GM23248 (cell line): ENCODE measurements at regions not wholly inside any gene's neighbourhood (a gene's known extent, or its start where the extent isn't known, plus 50 kb on each side); places are given as distances from the start of the nearest gene placed in this dataset.
"Not testable (repeated sequence)": the region's sequence is repeated elsewhere in the genome, so short reads cannot be mapped to it uniquely, and the experiment has no call there.

Experiments
- DNase-seq: peaks from one replicate; pipeline ENCODE4 v3.0.0-alpha.2; 2015
- H2AFZ ChIP-seq: fragments of 200-600 bp; sonication (generic); 2 replicates; pipeline ENCODE4 v1.6.1; 2016; ENCODE audit warnings: antibody characterized with exemption
- H3F3A ChIP-seq: fragments of 200-600 bp; sonication (generic); 2 replicates; pipeline ENCODE4 v1.6.1; 2016; ENCODE audit warnings: mild to moderate bottlenecking, antibody characterized with exemption, mixed run types; ENCODE audit not compliant: insufficient read depth
- H3K27ac ChIP-seq: fragments of 200-600 bp; sonication (generic); 2 replicates; pipeline ENCODE4 v1.5.1; 2016; ENCODE audit warnings: mild to moderate bottlenecking
- H3K27me3 ChIP-seq: fragments of 200-600 bp; sonication (generic); replicated peaks from 2 replicates; pipeline ENCODE4 v1.6.1; 2016; ENCODE audit warnings: mild to moderate bottlenecking; ENCODE audit not compliant: insufficient read depth
- H3K36me3 ChIP-seq: fragments of 200-600 bp; sonication (generic); 2 replicates; pipeline ENCODE4 v1.6.1; 2016; ENCODE audit warnings: low read depth, mild to moderate bottlenecking
- H3K4me1 ChIP-seq: fragments of 200-600 bp; sonication (generic); 2 replicates; pipeline ENCODE4 v1.6.1; 2016; ENCODE audit warnings: mild to moderate bottlenecking; ENCODE audit not compliant: insufficient read depth
- H3K4me2 ChIP-seq: fragments of 200-600 bp; sonication (generic); one replicate; pipeline ENCODE4 v1.6.1; 2016; ENCODE audit warnings: mild to moderate bottlenecking; ENCODE audit not compliant: unreplicated experiment
- H3K4me3 ChIP-seq: fragments of 200-600 bp; sonication (generic); 2 replicates; pipeline ENCODE4 v1.5.1; 2016; ENCODE audit warnings: mild to moderate bottlenecking
- H3K79me2 ChIP-seq: fragments of 200-600 bp; sonication (generic); 2 replicates; pipeline ENCODE4 v1.6.1; 2016; ENCODE audit warnings: mild to moderate bottlenecking; ENCODE audit not compliant: insufficient read depth
- H3K9ac ChIP-seq: fragments of 200-600 bp; sonication (generic); 2 replicates; pipeline ENCODE4 v1.6.1; 2016; ENCODE audit warnings: mild to moderate bottlenecking
- H3K9me2 ChIP-seq: fragments of 200-600 bp; sonication (generic); 2 replicates; pipeline ENCODE4 v1.6.1; 2016; ENCODE audit warnings: mixed run types, mild to moderate bottlenecking, moderate library complexity; ENCODE audit not compliant: insufficient read depth
- H3K9me3 ChIP-seq: fragments of 200-600 bp; sonication (generic); one replicate; pipeline ENCODE4 v1.6.1; 2017; ENCODE audit warnings: low read depth
- H4K20me1 ChIP-seq: fragments of 200-600 bp; sonication (generic); 2 replicates; pipeline ENCODE4 v1.6.0; 2016; ENCODE audit not compliant: insufficient read depth
- EZH2 ChIP-seq: fragments of 200-600 bp; sonication (generic); IDR thresholded peaks from 2 replicates; pipeline ENCODE4 v1.6.1; 2018; ENCODE audit warnings: antibody characterized with exemption, mild to moderate bottlenecking; ENCODE audit not compliant: insufficient read depth, poor library complexity, severe bottlenecking
- EZH2phosphoT487 ChIP-seq: fragments of 200-600 bp; sonication (generic); IDR thresholded peaks from 2 replicates; pipeline ENCODE4 v1.6.1; 2018; ENCODE audit warnings: antibody characterized with exemption, moderate library complexity, mild to moderate bottlenecking, low read depth; ENCODE audit not compliant: insufficient read depth
- WGBS, 2 experiments: methylation state at CpG; one replicate each; pipeline ENCODE4 v1.1.6; 2015 to 2017; ENCODE audit warnings: low lambda C conversion rate in 2 of 2, low coverage in 1 of 2; ENCODE audit errors: missing lambda C conversion rate in 2 of 2; 5-methylcytosine and 5-hydroxymethylcytosine counted together
- in situ Hi-C: fragments of 300-500 bp; cut with MboI; formaldehyde crosslinking; loops from 2 replicates; pipeline ENCODE4 v1.15.0; 2020

GRCh38 chr2:65604246-65604645 lies 171.8 kb upstream of the SPRED2 start:
- H3K9me3 ChIP-seq, result no peaks in the 10 kb centered on the region
- H3K36me3 ChIP-seq, result no peaks in the 10 kb centered on the region
- no peak overlapping the region for H2AFZ ChIP-seq
- H3F3A ChIP-seq, result no peaks in the 10 kb centered on the region
- H4K20me1 ChIP-seq, result no peaks in the 10 kb centered on the region
- TF ChIP-seq EZH2 (no peak), EZH2phosphoT487 (no peak)
- H3K4me2 ChIP-seq, result no peak overlapping the region
- H3K9ac ChIP-seq, result no peak overlapping the region
- peak; percentile 71 for DNase-seq
- in situ Hi-C loops, result no loop called here
- H3K27me3 ChIP-seq, result no peaks in the 10 kb centered on the region
- 53 to 62% methylated on average over 4 of the region's 4 CpGs for WGBS, 2 experiments
- H3K9me2 ChIP-seq, result no peaks in the 10 kb centered on the region
- 0 out of 2 replicates have a peak, but pooled peaks cover 3% of the 10 kb centered on the region for H3K4me1 ChIP-seq
- no peak overlapping the region for H3K4me3 ChIP-seq
- no peaks in the 10 kb centered on the region for H3K79me2 ChIP-seq
- H3K27ac ChIP-seq, result no peak overlapping the region

GRCh38 chr2:65602603-65603235 lies 170.3 kb upstream of the SPRED2 start:
- H3K4me3 ChIP-seq, result no peak overlapping the region
- 68 to 72% methylated on average over 4 of the region's 4 CpGs for WGBS, 2 experiments
- in situ Hi-C loops, result no loop called here
- H3K27me3 ChIP-seq, result no peaks in the 10 kb centered on the region
- TF ChIP-seq EZH2phosphoT487, result no peak
- H4K20me1 ChIP-seq, result no peaks in the 10 kb centered on the region
- no peaks in the 10 kb centered on the region for H3K79me2 ChIP-seq
- no peak overlapping the region for H3K4me2 ChIP-seq
- no peaks in the 10 kb centered on the region for H3K9me2 ChIP-seq
- H3K27ac ChIP-seq, result no peak overlapping the region
- H2AFZ ChIP-seq, result no peak overlapping the region
- H3F3A ChIP-seq, result no peaks in the 10 kb centered on the region
- no peaks in the 10 kb centered on the region for H3K9me3 ChIP-seq
- H3K36me3 ChIP-seq, result no peaks in the 10 kb centered on the region
- DNase-seq, result no peak
- H3K9ac ChIP-seq, result no peak overlapping the region
- H3K4me1 ChIP-seq, result 0 out of 2 replicates have a peak, but pooled peaks cover 3% of the 10 kb centered on the region

GRCh38 chr2:65600871-65601270 lies 168.5 kb upstream of the SPRED2 start:
- H3K36me3 ChIP-seq, in situ Hi-C loops, DNase-seq, H3K27me3 ChIP-seq, H3K27ac ChIP-seq, H3K9ac ChIP-seq, H3K9me3 ChIP-seq, H3K4me2 ChIP-seq, H2AFZ ChIP-seq, H3K79me2 ChIP-seq, H3F3A ChIP-seq, H3K9me2 ChIP-seq, H4K20me1 ChIP-seq, H3K4me3 ChIP-seq, H3K4me1 ChIP-seq: not testable (repeated sequence)
- 82% methylated on average over 26 of the region's 33 CpGs; no CpG with 5 or more reads in 1 of the 2 experiments for WGBS, 2 experiments

GRCh38 chr2:65600351-65600750 lies 168.0 kb upstream of the SPRED2 start:
- H3K4me2 ChIP-seq, H2AFZ ChIP-seq, H3K9ac ChIP-seq, in situ Hi-C loops, H3K27me3 ChIP-seq, H3K9me2 ChIP-seq, H3K4me1 ChIP-seq, H3F3A ChIP-seq, H4K20me1 ChIP-seq, H3K4me3 ChIP-seq, H3K79me2 ChIP-seq, H3K9me3 ChIP-seq, H3K27ac ChIP-seq, DNase-seq, H3K36me3 ChIP-seq: not testable (repeated sequence)
- 89% methylated on average over 17 of the region's 26 CpGs; no CpG with 5 or more reads in 1 of the 2 experiments for WGBS, 2 experiments

GRCh38 chr2:65599693-65600092 lies 167.3 kb upstream of the SPRED2 start:
- H3K4me1 ChIP-seq, result 0 out of 2 replicates have a peak, but pooled peaks cover 3% of the 10 kb centered on the region
- TF ChIP-seq EZH2phosphoT487, result no peak
- TF ChIP-seq EZH2, result no peak
- no peak overlapping the region for H3K4me2 ChIP-seq
- no peaks in the 10 kb centered on the region for H3K36me3 ChIP-seq
- H3K27ac ChIP-seq, result no peak overlapping the region
- H3K27me3 ChIP-seq, result no peaks in the 10 kb centered on the region
- H2AFZ ChIP-seq, result no peak overlapping the region
- in situ Hi-C loops, result no loop called here
- no peaks in the 10 kb centered on the region for H3K9me2 ChIP-seq
- no peaks in the 10 kb centered on the region for H3K9me3 ChIP-seq
- no peaks in the 10 kb centered on the region for H3F3A ChIP-seq
- WGBS, 2 experiments, result 91% methylated on average over 6 of the region's 6 CpGs
- no peak overlapping the region for H3K4me3 ChIP-seq
- no peaks in the 10 kb centered on the region for H4K20me1 ChIP-seq
- DNase-seq, result no peak
- no peaks in the 10 kb centered on the region for H3K79me2 ChIP-seq
- H3K9ac ChIP-seq, result no peak overlapping the region
